H1 (cell line): ENCODE measurements at regions not wholly inside any gene's neighbourhood (a gene's known extent, or its start where the extent isn't known, plus 50 kb on each side); places are given as distances from the start of the nearest gene placed in this dataset.

Experiments used
- CTCF ChIA-PET: fragments of 300-600 bp; sonication (Branson Sonifier 250); formaldehyde crosslinking; loops from one replicate; lab custom pipeline; 2021; ENCODE audit not compliant: partially characterized antibody; lab: Charles Lee
- POLR2A ChIA-PET: fragments of 300-600 bp; sonication (Branson Sonifier 250); formaldehyde crosslinking; loops from one replicate; lab custom pipeline; 2021; ENCODE audit warnings: inconsistent platforms; ENCODE audit not compliant: partially characterized antibody; lab: Charles Lee
- DNase-seq, 2 experiments: peaks; one replicate each; pipeline versions ENCODE4 v3.0.0 to v3.0.0-alpha.2; 2010 to 2022; ENCODE audit warnings: low spot score in 2 of 2, low read depth in 1 of 2, mixed read lengths in 1 of 2
- FAIRE-seq: peaks from 2 replicates; lab custom pipeline; 2011; peaks lifted over from hg19 to GRCh38; lab: Jason Lieb, UNC
- H2AFZ ChIP-seq: 2 replicates; pipeline ENCODE4 v1.8.1; 2012; ENCODE audit warnings: low read length, inconsistent platforms
- H2AK5ac ChIP-seq: 2 replicates; pipeline ENCODE4 v1.6.1; 2013; ENCODE audit warnings: low read depth, low read length
- H2BK120ac ChIP-seq: replicated peaks from 2 replicates; pipeline ENCODE3; 2013; ENCODE audit warnings: low read depth, low read length, inconsistent platforms
- H2BK12ac ChIP-seq: 2 replicates; pipeline ENCODE4 v1.6.1; 2013; ENCODE audit warnings: low read depth, low read length
- H2BK15ac ChIP-seq: 2 replicates; pipeline ENCODE4 v1.6.1; 2013; ENCODE audit warnings: low read length
- H2BK20ac ChIP-seq: 2 replicates; pipeline ENCODE4 v1.6.1; 2013; ENCODE audit warnings: low read length
- H2BK5ac ChIP-seq: 2 replicates; pipeline ENCODE4 v1.6.1; 2013; ENCODE audit warnings: low read depth, low read length
- H3K14ac ChIP-seq: 2 replicates; pipeline ENCODE4 v1.6.1; 2013; ENCODE audit warnings: inconsistent platforms; ENCODE audit not compliant: insufficient read length
- H3K18ac ChIP-seq: 2 replicates; pipeline ENCODE4 v1.6.1; 2013; ENCODE audit warnings: low read length; ENCODE audit errors: extremely low read depth
- H3K23ac ChIP-seq: 2 replicates; pipeline ENCODE4 v1.6.1; 2013; ENCODE audit warnings: inconsistent platforms; ENCODE audit not compliant: insufficient read length
- H3K23me2 ChIP-seq: 2 replicates; pipeline ENCODE4 v1.6.1; 2013; ENCODE audit warnings: low read depth, low read length
- H3K27ac ChIP-seq: 2 replicates; pipeline ENCODE4 v1.6.1; 2011; ENCODE audit warnings: low read depth, low read length, inconsistent platforms
- H3K27me3 ChIP-seq, 4 experiments: replicated peaks in 1 of 4; 1 replicate in 1 of 4; 2 replicates in 3 of 4; pipeline versions ENCODE4 v1.6.1 to v1.8.1; 2011 to 2013; ENCODE audit warnings: low read length in 3 of 4, mild to moderate bottlenecking in 3 of 4, inconsistent platforms in 2 of 4, mixed read lengths in 2 of 4, moderate library complexity in 1 of 4; ENCODE audit not compliant: control insufficient read depth in 3 of 4, insufficient read depth in 3 of 4; ENCODE audit errors: extremely low read depth in 1 of 4
- H3K36me3 ChIP-seq, 4 experiments: 2 replicates each; pipeline versions ENCODE4 v1.6.1 to v1.8.1; 2011 to 2013; ENCODE audit warnings: mild to moderate bottlenecking in 4 of 4, low read length in 3 of 4, moderate library complexity in 2 of 4, control low read depth in 1 of 4, inconsistent platforms in 1 of 4; ENCODE audit not compliant: insufficient read depth in 4 of 4, control insufficient read depth in 2 of 4
- H3K4ac ChIP-seq: replicated peaks from 2 replicates; pipeline ENCODE3; 2013; ENCODE audit warnings: low read length, low read depth, mixed read lengths, inconsistent platforms; ENCODE audit not compliant: insufficient read length
- H3K4me1 ChIP-seq, 4 experiments: replicated peaks in 1 of 4; 1 replicate in 1 of 4; 2 replicates in 3 of 4; pipeline versions ENCODE4 v1.6.1 to v1.8.1; 2011 to 2013; ENCODE audit warnings: low read length in 3 of 4, inconsistent platforms in 2 of 4, mixed read lengths in 1 of 4; ENCODE audit not compliant: insufficient read depth in 4 of 4, control insufficient read depth in 3 of 4
- H3K4me2 ChIP-seq, 2 experiments: 2 replicates each; pipeline versions ENCODE4 v1.6.1 to v1.8.1; 2011 to 2013; ENCODE audit warnings: low read depth in 2 of 2, low read length in 2 of 2, control low read depth in 1 of 2, inconsistent platforms in 1 of 2, mild to moderate bottlenecking in 1 of 2; ENCODE audit not compliant: insufficient read depth in 1 of 2
- H3K4me3 ChIP-seq, 4 experiments: fragments of 200-600, 300-600 bp in 1 of 4; sonication (generic), shearing (Covaris generic), sonication (Bioruptor Twin) in 1 of 4; 2 replicates each; pipeline versions ENCODE4 v1.5.1 to v1.8.1; 2011 to 2016; ENCODE audit warnings: low read length in 4 of 4, low read depth in 3 of 4, control low read depth in 2 of 4, inconsistent platforms in 2 of 4, mild to moderate bottlenecking in 2 of 4, mixed read lengths in 1 of 4, moderate library complexity in 1 of 4; ENCODE audit not compliant: insufficient read depth in 2 of 4; ENCODE audit errors: extremely low read depth in 1 of 4
- H3K56ac ChIP-seq: replicated peaks from 2 replicates; pipeline ENCODE3; 2013; ENCODE audit warnings: low read depth, mild to moderate bottlenecking, mixed read lengths, low read length, inconsistent platforms; ENCODE audit not compliant: insufficient read length
- H3K79me1 ChIP-seq: 2 replicates; pipeline ENCODE4 v1.6.1; 2013; ENCODE audit warnings: low read depth, low read length, control low read depth
- H3K79me2 ChIP-seq, 2 experiments: 2 replicates each; pipeline versions ENCODE4 v1.6.1 to v1.8.1; 2012 to 2013; ENCODE audit warnings: low read length in 2 of 2, mild to moderate bottlenecking in 2 of 2, inconsistent platforms in 1 of 2; ENCODE audit not compliant: insufficient read depth in 2 of 2, control insufficient read depth in 1 of 2
- H3K9ac ChIP-seq, 4 experiments: replicated peaks in 1 of 4; 1 replicate in 1 of 4; 2 replicates in 3 of 4; pipeline versions ENCODE4 v1.6.1 to v1.8.1; 2011 to 2013; ENCODE audit warnings: low read depth in 3 of 4, low read length in 3 of 4, control low read depth in 2 of 4, mild to moderate bottlenecking in 2 of 4, moderate library complexity in 2 of 4, inconsistent platforms in 1 of 4; ENCODE audit errors: extremely low read depth in 1 of 4
- H3K9me3 ChIP-seq, 2 experiments: 2 replicates each; pipeline versions ENCODE4 v1.6.1 to v1.8.1; 2012 to 2013; ENCODE audit warnings: mild to moderate bottlenecking in 2 of 2, moderate library complexity in 2 of 2, control low read depth in 1 of 2, inconsistent platforms in 1 of 2, low read depth in 1 of 2, low read length in 1 of 2, mixed read lengths in 1 of 2; ENCODE audit not compliant: insufficient read depth in 2 of 2
- H4K20me1 ChIP-seq, 2 experiments: replicated peaks in 1 of 2; 2 replicates each; pipeline versions ENCODE3 to v1.8.1; 2011 to 2013; ENCODE audit warnings: inconsistent platforms in 2 of 2, low read length in 2 of 2, mild to moderate bottlenecking in 1 of 2; ENCODE audit not compliant: insufficient read depth in 2 of 2, control insufficient read depth in 1 of 2
- H4K5ac ChIP-seq: 2 replicates; pipeline ENCODE4 v1.6.1; 2013; ENCODE audit warnings: low read length, low read depth, mixed read lengths, inconsistent platforms; ENCODE audit not compliant: insufficient read length
- H4K8ac ChIP-seq: 2 replicates; pipeline ENCODE4 v1.8.0; 2013; ENCODE audit warnings: mild to moderate bottlenecking, moderate library complexity, low read length, inconsistent platforms; ENCODE audit not compliant: insufficient read depth; ENCODE audit errors: extremely low read depth
- H4K91ac ChIP-seq: replicated peaks from 2 replicates; pipeline ENCODE3; 2013; ENCODE audit warnings: low read length, mixed read lengths, inconsistent platforms; ENCODE audit not compliant: insufficient read length
- BCL11A ChIP-seq, 2 experiments: IDR thresholded peaks; one replicate each; pipeline ENCODE4 v1.6.1; 2011; ENCODE audit warnings: low read depth in 2 of 2, low read length in 2 of 2, mild to moderate bottlenecking in 2 of 2
- EP300 ChIP-seq, 2 experiments: IDR thresholded peaks; 1 replicate in 1 of 2; 2 replicates in 1 of 2; pipeline ENCODE4 v1.6.1; 2011 to 2012; ENCODE audit warnings: low read depth in 2 of 2, low read length in 2 of 2, mild to moderate bottlenecking in 2 of 2, borderline replicate concordance in 1 of 2, inconsistent platforms in 1 of 2, moderate library complexity in 1 of 2
- EZH2 ChIP-seq: fragments of 200-600 bp; sonication (generic); IDR thresholded peaks from 2 replicates; pipeline ENCODE4 v1.7.1; 2012; ENCODE audit warnings: low read depth, mild to moderate bottlenecking, moderate library complexity, low read length, inconsistent platforms; ENCODE audit not compliant: severe bottlenecking
- PHF8 ChIP-seq: fragments of 200-600 bp; sonication (generic); conservative IDR thresholded peaks from 2 replicates; pipeline ENCODE4 v1.7.1; 2012; ENCODE audit warnings: low read depth, mild to moderate bottlenecking, inconsistent platforms, low read length, moderate library complexity
- POLR2A ChIP-seq, 2 experiments: IDR thresholded peaks; 1 replicate in 1 of 2; 2 replicates in 1 of 2; pipeline ENCODE4 v1.6.1; 2011; ENCODE audit warnings: low read depth in 2 of 2, low read length in 2 of 2, mild to moderate bottlenecking in 2 of 2; ENCODE audit errors: control extremely low read depth in 1 of 2
- POLR2AphosphoS5 ChIP-seq: IDR thresholded peaks from 2 replicates; pipeline ENCODE4 v1.6.1; 2011; ENCODE audit warnings: low read depth, low read length
- RFX5 ChIP-seq: IDR thresholded peaks from 2 replicates; pipeline ENCODE4 v1.6.1; 2011; ENCODE audit warnings: low read depth, low read length, improper control_type of control experiment, borderline replicate concordance
- RNF2 ChIP-seq: fragments of 200-900, 300-1000 bp; sonication (generic); IDR thresholded peaks from 2 replicates; pipeline ENCODE4 v1.7.1; 2016; ENCODE audit warnings: borderline replicate concordance, low read depth, mild to moderate bottlenecking, antibody characterized with exemption, low read length; ENCODE audit not compliant: poor library complexity, severe bottlenecking; ENCODE audit errors: missing control alignments
- TAF1 ChIP-seq: IDR thresholded peaks from 2 replicates; pipeline ENCODE4 v1.6.1; 2011; ENCODE audit warnings: mild to moderate bottlenecking, low read depth, low read length
- TEAD4 ChIP-seq: IDR thresholded peaks from 2 replicates; pipeline ENCODE4 v1.6.1; 2012; ENCODE audit warnings: low read depth, low read length, inconsistent platforms, mixed read lengths
- YY1 ChIP-seq: IDR thresholded peaks from 2 replicates; pipeline ENCODE4 v1.6.1; 2011; ENCODE audit warnings: low read depth, mild to moderate bottlenecking, low read length
- ZNF274 ChIP-seq: IDR thresholded peaks from 2 replicates; pipeline ENCODE4 v1.7.0; 2012; ENCODE audit warnings: low read length, borderline replicate concordance; ENCODE audit errors: extremely low read depth
- WGBS, 2 experiments: shearing (Covaris generic) in 1 of 2; methylation state at CpG; one replicate each; pipeline versions ENCODE4 v1.1.6 to v1.1.7; 2013 to 2015; ENCODE audit warnings: low lambda C conversion rate in 2 of 2, mixed read lengths in 2 of 2, inconsistent platforms in 1 of 2, low coverage in 1 of 2, missing lambda C conversion rate in 1 of 2; ENCODE audit not compliant: insufficient replicate concordance in 2 of 2, insufficient coverage in 1 of 2, insufficient read length in 1 of 2; ENCODE audit errors: extremely low coverage in 1 of 2, missing lambda C conversion rate in 1 of 2; 5-methylcytosine and 5-hydroxymethylcytosine counted together

- FAIRE-seq = no peak
- no peak overlapping the region for H3K56ac ChIP-seq
Observed at GRCh38 chr1:185567440-185567839, 166.8 kb upstream of the HMCN1 start.

More at GRCh38 chr1:185567440-185567839, 166.8 kb upstream of the HMCN1 start:
- H3K27me3 ChIP-seq = no peaks in the 10 kb centered on the region
- no peak overlapping the region for H3K18ac ChIP-seq
- no peaks in the 10 kb centered on the region for H4K20me1 ChIP-seq
- no peak overlapping the region for H4K8ac ChIP-seq
- TF ChIP-seq POLR2A (IDR thresholded peaks at IDR 0.05; ENCODE audit: control extremely low read depth in 1 of 2, low read depth in 2 of 2, low read length in 2 of 2) (no peak), ZNF274 (no peak), YY1 (no peak), BCL11A (IDR thresholded peaks at IDR 0.05; ENCODE audit: low read depth in 2 of 2, low read length in 2 of 2) (no peak), POLR2AphosphoS5 (no peak), TEAD4 (no peak), RFX5 (no peak), EZH2 (no peak), RNF2 (no peak), TAF1 (no peak), EP300 (IDR thresholded peaks at IDR 0.05; ENCODE audit: borderline replicate concordance in 1 of 2, low read depth in 2 of 2, low read length in 2 of 2) (no peak), PHF8 (no peak)
- ChIA-PET POLR2A (no interaction called here), CTCF (interaction anchor here (1.0 to 5.5 kb wide), 4 partner anchors 9 to 123 kb away, joined by 3 to 33 read pairs (median 6); no protein-coding TSS in a partner anchor)
- no peak overlapping the region for H3K23ac ChIP-seq
- no peak overlapping the region for H4K91ac ChIP-seq
- H3K14ac ChIP-seq = no peak overlapping the region
- no peak overlapping the region for H2BK20ac ChIP-seq
- no peak overlapping the region for H2BK5ac ChIP-seq
- H3K4me3 ChIP-seq = no peak overlapping the region
- H2AK5ac ChIP-seq = no peak overlapping the region
- H3K4ac ChIP-seq = no peak overlapping the region
- H3K36me3 ChIP-seq = no peaks in the 10 kb centered on the region
- no peak overlapping the region for H2AFZ ChIP-seq
- no peaks in the 10 kb centered on the region for H3K4me1 ChIP-seq
- H2BK120ac ChIP-seq = no peak overlapping the region
- H3K23me2 ChIP-seq = no peaks in the 10 kb centered on the region
- no peak overlapping the region for H4K5ac ChIP-seq
- WGBS, 2 experiments = 71% methylated on average over 2 of the region's 2 CpGs; no CpG with 5 or more reads in 1 of the 2 experiments
- no peak overlapping the region for H3K27ac ChIP-seq
- DNase-seq = no peak
- no peak overlapping the region for H3K9ac ChIP-seq
- no peak overlapping the region for H2BK12ac ChIP-seq
- no peaks in the 10 kb centered on the region for H3K79me1 ChIP-seq
- H3K4me2 ChIP-seq = no peak overlapping the region
- H3K9me3 ChIP-seq = no peaks in the 10 kb centered on the region
- H2BK15ac ChIP-seq = no peak overlapping the region
- H3K79me2 ChIP-seq = no peaks in the 10 kb centered on the region
